Testis (tissue), 2 donors: ENCODE measurements at regions not wholly inside any gene's neighbourhood (a gene's known extent, or its start where the extent isn't known, plus 50 kb on each side); places are given as distances from the start of the nearest gene placed in this dataset.

Experiments
- CTCF ChIP-seq, 3 experiments: fragments of 450-650 bp in 2 of 3; fragments of 200-600 bp in 1 of 3; sonication (generic) in 1 of 3; IDR thresholded peaks; one replicate each; pipeline ENCODE4 v1.5.1; 2016 to 2019; ENCODE audit warnings: antibody characterized with exemption in 3 of 3, mild to moderate bottlenecking in 2 of 3, moderate library complexity in 1 of 3
- POLR2A ChIP-seq: fragments of 450-650 bp; IDR thresholded peaks from one replicate; pipeline ENCODE4 v1.6.1; 2017; ENCODE audit warnings: antibody characterized with exemption, mild to moderate bottlenecking, moderate library complexity

DNA sequence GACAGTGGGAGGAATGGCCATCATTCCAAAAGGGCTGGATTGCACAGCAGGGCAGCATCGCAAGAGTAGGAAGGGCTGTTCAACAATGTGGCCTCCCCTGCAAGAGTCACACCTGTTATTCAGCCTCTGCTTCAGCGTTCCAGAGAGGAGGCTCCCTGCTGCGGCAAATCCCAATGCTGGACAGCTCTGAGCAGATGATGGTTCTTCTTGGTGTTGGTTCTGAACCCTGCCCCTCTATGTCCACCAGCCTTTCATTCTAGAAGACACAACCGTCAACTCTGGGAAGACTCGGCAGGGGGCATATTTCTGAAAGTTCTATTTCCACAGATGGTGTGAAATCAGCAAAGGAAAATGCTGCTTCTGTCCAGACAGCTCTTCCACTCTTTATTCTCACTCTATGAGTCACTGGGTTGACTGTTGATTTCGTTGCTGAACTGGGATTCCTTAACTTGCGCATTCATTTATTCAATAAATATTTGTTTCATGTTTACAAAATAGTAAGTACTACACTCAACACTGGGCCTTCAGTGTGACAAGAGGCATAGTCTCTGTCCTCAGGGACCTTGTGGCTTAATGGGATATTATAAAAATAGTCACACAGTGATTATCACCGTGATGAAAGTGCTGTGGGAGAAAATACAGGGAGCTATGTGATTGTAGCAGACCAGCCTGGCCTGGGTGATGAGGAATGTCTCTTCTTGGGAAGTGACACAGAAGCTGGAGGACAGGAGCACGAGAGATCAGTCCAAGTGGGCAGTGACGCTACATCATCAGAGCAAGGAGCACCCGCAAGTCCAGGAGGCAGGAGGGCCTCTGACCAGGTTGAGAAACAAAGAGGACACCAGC, 260.3 kb downstream of the SIPA1L2 start:
- TF ChIP-seq POLR2A (no peak), CTCF (IDR thresholded peaks at IDR 0.05) (no peak)
